LNCaP clone FGC (cell line): ENCODE measurements at regions not wholly inside any gene's neighbourhood (a gene's known extent, or its start where the extent isn't known, plus 50 kb on each side); places are given as distances from the start of the nearest gene placed in this dataset.
A peak's percentile ranks its signal among the peaks of the same experiment; 100 is the strongest.
"Not testable (repeated sequence)": the region's sequence is repeated elsewhere in the genome, so short reads cannot be mapped to it uniquely, and the experiment has no call there.

Source experiments
- DNase-seq: peaks from one replicate; pipeline ENCODE4 v3.0.0-alpha.2; 2011; ENCODE audit warnings: low read depth
- H3K4me3 ChIP-seq: 2 replicates; pipeline ENCODE4 v1.5.1; 2011; ENCODE audit warnings: mild to moderate bottlenecking, low read depth, low read length, control low read depth
- TF ChIP-seq, protein P1 (sequence below): IDR thresholded peaks from 2 replicates; pipeline ENCODE4 v1.5.1; 2012; ENCODE audit warnings: mild to moderate bottlenecking; ENCODE audit not compliant: control insufficient read depth, insufficient read depth; ENCODE audit errors: extremely low read depth

DNA sequence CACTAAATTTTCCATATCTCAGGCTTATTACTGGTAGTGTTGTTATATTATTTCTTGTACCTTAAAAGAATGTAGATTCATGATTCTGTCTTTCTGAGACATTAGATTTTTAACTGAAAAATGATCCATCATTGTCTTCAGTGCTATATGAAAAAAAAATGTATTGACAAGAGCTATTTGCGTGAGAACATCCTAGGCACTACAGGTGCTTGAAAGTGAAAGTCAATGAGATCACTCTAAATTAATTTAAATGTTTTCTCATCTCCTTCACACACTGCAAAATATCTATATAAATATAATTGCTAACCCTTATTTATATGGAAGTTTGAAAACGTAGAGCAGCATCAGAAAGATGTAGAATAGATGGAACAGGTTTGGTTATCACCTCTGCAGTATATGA, 684.6 kb downstream of the TRIB2 start:
- TF ChIP-seq, protein P1, sequence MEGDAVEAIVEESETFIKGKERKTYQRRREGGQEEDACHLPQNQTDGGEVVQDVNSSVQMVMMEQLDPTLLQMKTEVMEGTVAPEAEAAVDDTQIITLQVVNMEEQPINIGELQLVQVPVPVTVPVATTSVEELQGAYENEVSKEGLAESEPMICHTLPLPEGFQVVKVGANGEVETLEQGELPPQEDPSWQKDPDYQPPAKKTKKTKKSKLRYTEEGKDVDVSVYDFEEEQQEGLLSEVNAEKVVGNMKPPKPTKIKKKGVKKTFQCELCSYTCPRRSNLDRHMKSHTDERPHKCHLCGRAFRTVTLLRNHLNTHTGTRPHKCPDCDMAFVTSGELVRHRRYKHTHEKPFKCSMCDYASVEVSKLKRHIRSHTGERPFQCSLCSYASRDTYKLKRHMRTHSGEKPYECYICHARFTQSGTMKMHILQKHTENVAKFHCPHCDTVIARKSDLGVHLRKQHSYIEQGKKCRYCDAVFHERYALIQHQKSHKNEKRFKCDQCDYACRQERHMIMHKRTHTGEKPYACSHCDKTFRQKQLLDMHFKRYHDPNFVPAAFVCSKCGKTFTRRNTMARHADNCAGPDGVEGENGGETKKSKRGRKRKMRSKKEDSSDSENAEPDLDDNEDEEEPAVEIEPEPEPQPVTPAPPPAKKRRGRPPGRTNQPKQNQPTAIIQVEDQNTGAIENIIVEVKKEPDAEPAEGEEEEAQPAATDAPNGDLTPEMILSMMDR: no peak
- no peak for DNase-seq
- H3K4me3 ChIP-seq: no peak overlapping the region

DNA sequence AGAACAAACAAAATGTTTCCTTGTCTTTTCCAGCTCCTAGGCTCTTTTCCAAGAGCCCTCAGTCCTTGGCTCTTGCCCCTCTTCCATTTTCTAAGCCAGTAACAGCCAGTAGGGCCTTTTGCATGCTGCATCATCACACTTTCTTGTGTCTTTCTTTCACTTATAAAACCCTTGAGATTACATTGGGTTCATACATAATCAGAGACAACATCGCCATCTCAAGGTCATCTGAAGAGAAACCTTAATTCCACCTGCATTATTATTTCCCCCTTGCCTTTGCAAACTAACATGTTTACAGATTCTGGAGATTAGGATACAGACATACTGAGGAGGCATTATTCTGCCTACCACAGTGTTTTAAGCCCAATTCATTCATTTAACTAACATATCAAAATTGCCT, 697.3 kb downstream of the TRIB2 start:
- H3K4me3 ChIP-seq: no peak overlapping the region
- TF ChIP-seq, protein P1: peak; percentile 25; the same call in 1 of the 2 replicates
- no peak for DNase-seq

DNA sequence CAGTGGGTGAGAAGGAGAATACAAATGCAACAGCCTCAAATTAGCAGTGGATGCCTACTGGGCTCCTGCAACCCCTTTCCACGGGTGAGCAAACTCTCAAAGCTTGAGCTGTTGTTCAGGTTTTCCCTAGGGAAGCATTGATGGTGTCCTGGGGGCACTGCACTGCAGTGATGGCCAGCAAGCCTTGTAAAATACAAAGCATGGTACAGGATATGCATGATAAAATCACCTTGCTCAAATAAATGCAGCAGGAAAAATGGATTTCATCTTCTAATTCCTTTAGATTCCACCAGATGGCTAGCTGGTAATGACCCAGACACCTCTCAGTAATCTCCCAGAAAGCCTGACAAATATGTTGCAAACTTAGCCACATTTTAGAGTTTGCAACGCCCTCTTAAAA, 698.2 kb downstream of the TRIB2 start:
- TF ChIP-seq, protein P1: no peak
- DNase-seq: no peak
- no peak overlapping the region for H3K4me3 ChIP-seq

DNA sequence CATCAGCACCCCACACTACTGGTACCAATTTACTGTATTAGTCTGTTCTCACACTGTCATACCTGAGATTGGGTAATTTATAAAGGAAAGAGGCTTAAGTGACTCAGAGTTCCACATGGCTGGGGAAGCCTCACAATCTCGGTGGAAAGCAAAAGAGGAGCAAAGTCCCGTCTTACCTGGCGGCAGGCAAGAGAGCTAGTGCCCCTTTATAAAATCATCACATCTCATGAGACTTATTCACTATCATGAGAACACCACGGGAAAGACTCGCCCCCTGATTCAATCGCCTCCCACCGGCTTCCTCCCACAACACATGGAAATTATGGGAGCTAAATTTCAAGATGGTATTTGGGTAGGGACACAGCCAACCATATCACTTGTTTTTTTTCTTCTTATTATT, 717.2 kb downstream of the TRIB2 start:
- H3K4me3 ChIP-seq: no peak overlapping the region
- DNase-seq: no peak
- TF ChIP-seq, protein P1: no peak

DNA sequence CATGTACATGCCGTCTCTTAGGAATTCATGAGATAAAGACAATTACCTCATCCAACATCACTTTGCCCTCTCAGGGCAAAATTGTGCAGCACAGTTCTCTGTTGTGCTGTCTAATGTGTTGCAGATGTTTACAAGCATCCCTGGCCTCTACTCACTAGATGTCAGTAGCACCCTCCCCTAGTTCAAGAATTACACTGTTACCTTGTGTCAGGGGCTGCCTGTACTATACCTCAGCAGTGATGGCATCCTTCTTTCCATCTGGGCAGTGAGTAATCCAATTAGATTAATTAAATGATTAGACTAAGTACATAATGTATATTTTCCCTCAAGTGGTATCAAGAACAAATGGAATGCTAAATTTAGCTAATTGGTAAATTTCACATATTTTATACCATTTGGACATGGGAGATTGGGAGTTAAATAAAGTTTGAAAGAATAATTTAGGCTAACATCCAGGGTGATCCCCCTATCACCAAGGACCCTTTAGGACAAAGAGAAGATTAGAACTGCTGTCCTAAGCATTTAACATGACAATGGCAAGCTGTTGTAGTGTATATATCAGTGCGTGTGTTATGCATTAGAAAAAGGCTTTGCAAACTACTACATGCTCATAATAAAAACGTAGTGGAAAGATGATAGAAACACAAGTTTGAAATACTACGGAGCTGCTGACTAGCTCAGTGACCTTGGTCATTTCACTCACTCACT, 727.0 kb downstream of the TRIB2 start:
- not testable (repeated sequence) for DNase-seq, H3K4me3 ChIP-seq
- TF ChIP-seq, protein P1: 0 out of 2 replicates have a peak, but pooled peaks have one; percentile 7

DNA sequence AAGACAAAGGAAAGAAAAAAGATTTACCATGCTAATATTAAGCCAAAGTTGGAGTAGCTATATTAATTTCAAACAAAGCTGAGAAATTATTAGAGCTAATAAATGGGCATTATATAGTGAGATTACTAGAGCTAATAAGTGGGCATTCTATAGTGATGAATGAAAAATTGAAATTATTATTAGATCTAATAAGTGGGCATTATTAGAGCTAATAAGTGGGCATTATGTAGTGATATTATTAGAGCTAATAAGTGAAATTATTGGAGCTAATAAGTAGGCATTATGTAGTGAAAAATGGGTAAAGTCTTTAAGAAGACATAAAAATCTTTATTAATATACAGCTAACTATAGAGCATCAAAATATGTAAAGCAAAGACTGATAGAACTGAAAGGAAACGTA, 745.7 kb downstream of the TRIB2 start:
- no peak for DNase-seq
- no peak overlapping the region for H3K4me3 ChIP-seq
- TF ChIP-seq, protein P1: no peak

DNA sequence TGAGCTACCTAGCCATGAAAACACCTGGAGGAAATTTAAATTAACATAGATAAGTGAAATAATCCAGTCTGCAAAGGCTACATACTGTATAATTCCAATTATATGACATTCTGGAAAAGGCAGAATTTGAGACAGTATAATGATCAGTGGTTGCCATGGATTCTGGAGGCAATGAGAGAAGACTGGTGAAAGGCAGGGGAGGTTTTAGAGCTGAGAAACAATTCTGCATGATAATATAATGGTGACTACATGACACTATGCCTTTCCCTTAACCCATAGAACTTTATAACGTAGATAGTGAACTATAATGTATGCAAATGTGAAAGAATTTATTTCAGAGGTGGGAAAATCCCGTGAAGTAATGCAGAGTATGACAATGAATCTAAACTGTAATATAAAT, 749.3 kb downstream of the TRIB2 start:
- DNase-seq: no peak
- no peak overlapping the region for H3K4me3 ChIP-seq
- TF ChIP-seq, protein P1: no peak
